ENCODE measurements at regions not wholly inside any gene's neighbourhood (a gene's known extent, or its start where the extent isn't known, plus 50 kb on each side); places are given as distances from the start of the nearest gene placed in this dataset.
"Not testable (repeated sequence)": the region's sequence is repeated elsewhere in the genome, so short reads cannot be mapped to it uniquely, and the experiment has no call there.

DNA sequence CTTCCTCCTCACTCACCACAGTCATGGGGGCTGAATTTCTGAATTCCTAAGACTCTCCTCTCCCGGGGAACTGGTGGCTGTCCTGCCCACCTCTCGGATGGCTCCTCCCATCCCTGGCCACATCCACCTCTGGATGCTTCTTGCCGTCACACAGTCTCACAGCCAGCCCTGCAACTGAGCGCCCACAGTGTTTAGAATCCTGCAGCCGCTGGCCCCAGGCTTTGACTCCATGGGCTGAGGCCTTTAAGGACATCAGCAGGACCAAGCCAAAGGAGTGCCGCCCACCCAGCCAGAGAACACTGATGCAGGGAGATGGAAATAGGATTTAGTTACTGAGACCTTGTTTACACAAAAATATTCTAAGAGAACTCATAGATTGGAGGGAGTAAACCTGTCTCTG, 299.3 kb upstream of the WSB1 start:
- TF ChIP-seq, protein P1, sequence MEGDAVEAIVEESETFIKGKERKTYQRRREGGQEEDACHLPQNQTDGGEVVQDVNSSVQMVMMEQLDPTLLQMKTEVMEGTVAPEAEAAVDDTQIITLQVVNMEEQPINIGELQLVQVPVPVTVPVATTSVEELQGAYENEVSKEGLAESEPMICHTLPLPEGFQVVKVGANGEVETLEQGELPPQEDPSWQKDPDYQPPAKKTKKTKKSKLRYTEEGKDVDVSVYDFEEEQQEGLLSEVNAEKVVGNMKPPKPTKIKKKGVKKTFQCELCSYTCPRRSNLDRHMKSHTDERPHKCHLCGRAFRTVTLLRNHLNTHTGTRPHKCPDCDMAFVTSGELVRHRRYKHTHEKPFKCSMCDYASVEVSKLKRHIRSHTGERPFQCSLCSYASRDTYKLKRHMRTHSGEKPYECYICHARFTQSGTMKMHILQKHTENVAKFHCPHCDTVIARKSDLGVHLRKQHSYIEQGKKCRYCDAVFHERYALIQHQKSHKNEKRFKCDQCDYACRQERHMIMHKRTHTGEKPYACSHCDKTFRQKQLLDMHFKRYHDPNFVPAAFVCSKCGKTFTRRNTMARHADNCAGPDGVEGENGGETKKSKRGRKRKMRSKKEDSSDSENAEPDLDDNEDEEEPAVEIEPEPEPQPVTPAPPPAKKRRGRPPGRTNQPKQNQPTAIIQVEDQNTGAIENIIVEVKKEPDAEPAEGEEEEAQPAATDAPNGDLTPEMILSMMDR (IDR thresholded peaks at IDR 0.05): not testable (repeated sequence)
- not testable (repeated sequence) for TF ChIP-seq POLR2A (IDR thresholded peaks at IDR 0.05)
